ENCODE measurements at regions not wholly inside any gene's neighbourhood (a gene's known extent, or its start where the extent isn't known, plus 50 kb on each side); places are given as distances from the start of the nearest gene placed in this dataset.

DNA sequence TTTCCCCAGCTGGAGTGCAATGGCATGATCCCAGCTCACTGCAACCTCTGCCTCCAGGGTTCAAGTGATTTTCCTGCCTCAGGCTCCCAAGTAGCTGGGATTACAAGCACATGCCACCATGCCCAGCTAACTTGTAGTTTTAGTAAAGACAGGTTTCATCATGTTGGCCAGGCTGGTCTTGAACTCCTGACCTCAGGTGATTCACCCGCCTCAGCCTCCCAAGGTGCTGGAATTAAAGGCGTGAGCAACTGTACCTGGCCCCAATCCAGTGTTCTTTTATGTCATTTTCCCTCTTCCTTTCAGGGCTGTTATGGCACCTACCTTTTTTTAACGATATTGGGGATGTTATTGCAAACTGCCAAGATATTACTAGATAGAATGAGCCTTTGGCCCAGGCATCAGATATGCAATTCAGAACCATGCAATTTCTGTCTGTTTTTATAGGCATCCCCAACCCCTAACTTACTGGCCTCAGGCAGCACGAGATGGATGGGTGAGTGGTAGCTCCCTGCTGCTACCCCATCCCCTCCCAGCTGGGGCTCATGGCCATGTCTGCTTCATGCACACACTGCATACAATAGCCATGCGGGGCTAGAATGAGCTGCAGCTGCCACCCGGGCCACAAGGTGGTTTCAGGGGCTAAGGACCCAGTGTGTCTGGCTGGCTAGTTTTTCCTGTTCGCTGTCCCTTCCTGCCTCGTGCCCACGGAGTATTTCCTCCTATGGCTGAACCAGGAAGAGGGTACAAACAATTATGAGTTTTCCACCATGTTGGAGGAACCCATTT is 1080.1 kb upstream of the SORCS1 start:
- TF ChIP-seq, protein P1, sequence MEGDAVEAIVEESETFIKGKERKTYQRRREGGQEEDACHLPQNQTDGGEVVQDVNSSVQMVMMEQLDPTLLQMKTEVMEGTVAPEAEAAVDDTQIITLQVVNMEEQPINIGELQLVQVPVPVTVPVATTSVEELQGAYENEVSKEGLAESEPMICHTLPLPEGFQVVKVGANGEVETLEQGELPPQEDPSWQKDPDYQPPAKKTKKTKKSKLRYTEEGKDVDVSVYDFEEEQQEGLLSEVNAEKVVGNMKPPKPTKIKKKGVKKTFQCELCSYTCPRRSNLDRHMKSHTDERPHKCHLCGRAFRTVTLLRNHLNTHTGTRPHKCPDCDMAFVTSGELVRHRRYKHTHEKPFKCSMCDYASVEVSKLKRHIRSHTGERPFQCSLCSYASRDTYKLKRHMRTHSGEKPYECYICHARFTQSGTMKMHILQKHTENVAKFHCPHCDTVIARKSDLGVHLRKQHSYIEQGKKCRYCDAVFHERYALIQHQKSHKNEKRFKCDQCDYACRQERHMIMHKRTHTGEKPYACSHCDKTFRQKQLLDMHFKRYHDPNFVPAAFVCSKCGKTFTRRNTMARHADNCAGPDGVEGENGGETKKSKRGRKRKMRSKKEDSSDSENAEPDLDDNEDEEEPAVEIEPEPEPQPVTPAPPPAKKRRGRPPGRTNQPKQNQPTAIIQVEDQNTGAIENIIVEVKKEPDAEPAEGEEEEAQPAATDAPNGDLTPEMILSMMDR (IDR thresholded peaks at IDR 0.05): no peak
- no peak for TF ChIP-seq POLR2AphosphoS5 (IDR thresholded peaks at IDR 0.05)
